HG03442 (cell line): ENCODE measurements at regions not wholly inside any gene's neighbourhood (a gene's known extent, or its start where the extent isn't known, plus 50 kb on each side); places are given as distances from the start of the nearest gene placed in this dataset.
"Not testable (repeated sequence)": the region's sequence is repeated elsewhere in the genome, so short reads cannot be mapped to it uniquely, and the experiment has no call there.

ENCODE experiments used
- ATAC-seq: cut with Tn5 transposase; IDR thresholded peaks from one replicate; pipeline ENCODE4 v1.9.1; 2021; ENCODE audit warnings: mild to moderate bottlenecking, moderate library complexity; ENCODE audit not compliant: unreplicated experiment

DNA sequence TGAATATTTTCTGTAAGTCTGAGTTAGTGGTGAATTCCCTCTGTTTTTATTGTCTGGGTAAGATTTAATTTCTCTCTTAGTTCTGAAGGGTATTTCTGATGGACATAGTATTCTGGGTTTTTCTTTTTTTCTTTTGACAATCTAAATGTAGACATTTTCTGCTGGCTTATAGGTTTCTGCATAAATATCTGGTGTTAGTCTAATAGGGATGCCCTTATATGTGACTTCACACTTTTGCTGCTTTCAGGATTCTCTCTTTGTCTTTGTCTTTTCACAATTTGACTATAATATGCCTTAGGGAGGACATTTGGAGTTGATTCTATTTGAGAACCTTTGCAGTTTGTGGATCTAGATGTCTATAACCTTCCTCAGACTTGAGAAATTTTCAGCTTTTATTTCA lies 667.2 kb downstream of the EPHA7 start:
- ATAC-seq = no peak

- ATAC-seq = no peak
Measured at GRCh38 chr6:92748131-92748530, 671.2 kb downstream of the EPHA7 start.

- ATAC-seq = no peak
Measured at GRCh38 chr6:92737983-92738382, 681.4 kb downstream of the EPHA7 start.

GRCh38 chr6:92723390-92723931 lies 695.9 kb downstream of the EPHA7 start:
- no peak for ATAC-seq

- no peak for ATAC-seq
Measured at GRCh38 chr6:92719773-92720172, 699.6 kb downstream of the EPHA7 start.

DNA sequence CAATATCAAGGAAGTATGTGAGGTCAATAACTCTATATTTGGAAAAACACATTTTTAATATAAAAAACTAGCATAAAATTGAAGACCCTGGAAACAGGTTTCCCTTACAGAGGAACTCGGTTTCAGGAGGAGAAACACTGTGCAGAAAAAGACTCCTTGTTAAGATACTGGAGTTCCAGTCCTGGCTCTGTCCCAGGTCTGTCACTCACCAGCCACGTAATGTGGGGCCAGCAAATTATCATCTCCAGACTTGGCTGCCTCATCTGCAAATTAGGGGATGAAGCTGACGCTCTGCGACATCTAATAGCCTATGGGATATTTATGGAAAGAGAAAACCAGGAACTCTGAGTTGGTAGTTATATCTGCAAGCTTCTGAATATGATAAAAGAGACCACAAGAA lies 702.7 kb downstream of the EPHA7 start:
- ATAC-seq = no peak

DNA sequence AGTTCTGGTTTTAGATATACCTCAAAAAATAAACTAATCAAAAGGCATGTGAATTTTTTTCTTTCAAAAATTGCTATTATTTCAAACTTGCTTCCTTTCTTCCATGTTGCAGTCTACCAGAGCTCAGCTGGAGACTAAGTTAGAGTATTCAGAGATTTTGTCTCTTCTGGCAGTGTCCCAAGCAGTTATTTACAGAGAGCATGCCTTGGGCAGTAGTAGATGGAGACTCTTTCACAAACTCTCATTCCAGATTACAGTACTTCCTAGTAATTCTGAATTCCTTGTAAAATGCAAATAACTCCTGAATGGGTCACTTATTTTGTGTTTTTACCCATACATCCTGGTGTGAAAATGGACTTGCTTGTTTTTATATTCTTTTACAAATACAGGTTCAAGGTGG lies 703.4 kb downstream of the EPHA7 start:
- no peak for ATAC-seq

DNA sequence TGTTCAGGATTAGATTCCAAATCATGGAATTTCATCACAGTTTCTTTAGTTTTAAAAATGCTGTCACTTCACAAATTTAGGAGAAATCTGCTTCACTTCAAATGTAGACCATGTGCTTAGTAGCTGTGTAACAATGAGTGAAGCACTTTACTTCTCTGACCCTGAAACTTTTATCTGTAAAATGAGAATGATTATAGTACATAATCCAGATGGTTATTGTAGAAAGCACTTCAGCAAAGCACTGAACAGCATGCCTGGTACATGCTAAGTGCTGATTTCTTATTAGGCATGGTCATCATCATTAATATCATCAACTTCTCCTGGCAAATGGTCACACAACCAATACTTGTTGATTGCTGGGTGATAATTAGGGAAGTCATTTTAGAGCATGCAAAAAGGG lies 705.0 kb downstream of the EPHA7 start:
- ATAC-seq = no peak

DNA sequence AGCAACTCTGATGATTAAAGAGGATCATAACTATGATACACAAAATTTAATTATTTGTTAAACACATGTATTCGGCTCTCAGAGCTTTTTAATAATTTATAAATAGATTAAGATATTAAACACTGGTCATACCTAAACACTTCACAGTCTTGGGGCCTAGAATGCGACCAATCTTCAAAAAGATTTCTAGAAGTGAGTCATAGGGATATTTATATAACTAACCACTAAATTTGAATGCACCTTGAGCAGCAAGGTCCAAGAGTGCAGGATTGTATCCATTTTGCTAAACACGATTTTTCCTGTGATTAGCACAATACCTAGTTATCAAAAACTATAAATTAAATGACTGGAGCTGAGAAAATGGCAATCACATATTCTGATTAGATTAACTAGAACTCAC lies 709.3 kb downstream of the EPHA7 start:
- ATAC-seq = peak; percentile 92

DNA sequence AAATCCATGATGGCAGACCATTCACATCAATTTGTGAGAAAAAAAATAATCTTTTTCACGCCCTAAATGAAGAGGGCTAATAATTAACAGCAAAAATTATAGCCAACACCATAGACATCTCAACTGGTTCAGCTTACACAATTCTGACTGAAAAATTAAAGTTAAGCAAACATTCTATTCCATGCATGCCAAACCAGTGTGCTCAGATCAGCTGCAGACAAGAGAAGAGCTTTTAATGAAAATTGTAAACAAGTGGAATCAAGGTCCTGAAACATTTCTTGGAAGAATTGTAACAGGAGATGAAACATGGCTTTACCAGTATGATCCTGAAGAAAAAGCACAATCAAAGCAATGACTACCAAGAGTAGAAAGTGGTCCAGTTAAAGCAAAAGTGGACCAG lies 710.4 kb downstream of the EPHA7 start:
- ATAC-seq = no peak

- no peak for ATAC-seq
Measured at GRCh38 chr6:92708270-92708669, 711.1 kb downstream of the EPHA7 start.

GRCh38 chr6:92706976-92707375 lies 712.4 kb downstream of the EPHA7 start:
- no peak for ATAC-seq

DNA sequence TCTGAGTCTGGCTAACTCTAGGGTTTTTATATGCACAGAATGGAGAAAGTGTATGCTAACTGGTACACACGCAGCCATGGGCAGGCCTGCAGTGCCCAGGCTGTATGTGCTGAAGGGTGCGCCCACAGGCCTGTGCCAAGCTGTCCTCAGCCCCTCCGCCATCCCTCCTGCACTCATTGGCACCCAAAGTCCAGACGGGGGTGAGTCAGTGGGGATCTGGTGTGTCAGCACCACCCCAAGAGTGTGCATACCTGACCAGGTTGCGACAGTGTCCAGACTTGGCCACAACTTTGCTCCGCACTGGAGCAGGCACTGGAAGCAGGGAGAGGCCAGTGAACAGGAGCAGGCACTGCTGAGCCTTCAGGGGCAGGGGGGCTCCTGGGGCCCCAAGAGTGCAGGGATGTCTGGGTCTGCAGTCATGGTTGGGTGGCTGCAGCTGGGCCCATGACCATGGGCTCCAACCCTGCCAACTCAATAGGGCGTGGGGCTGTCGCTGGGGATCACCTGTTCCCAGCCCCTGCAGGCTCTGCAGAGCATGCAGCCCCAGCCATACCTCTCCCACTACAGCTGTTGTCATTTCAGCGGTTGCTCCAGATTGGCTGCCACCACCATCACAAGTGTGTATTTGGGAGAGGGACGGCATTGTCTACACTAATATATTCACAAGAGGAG lies 717.8 kb downstream of the EPHA7 start:
- ATAC-seq = no peak

DNA sequence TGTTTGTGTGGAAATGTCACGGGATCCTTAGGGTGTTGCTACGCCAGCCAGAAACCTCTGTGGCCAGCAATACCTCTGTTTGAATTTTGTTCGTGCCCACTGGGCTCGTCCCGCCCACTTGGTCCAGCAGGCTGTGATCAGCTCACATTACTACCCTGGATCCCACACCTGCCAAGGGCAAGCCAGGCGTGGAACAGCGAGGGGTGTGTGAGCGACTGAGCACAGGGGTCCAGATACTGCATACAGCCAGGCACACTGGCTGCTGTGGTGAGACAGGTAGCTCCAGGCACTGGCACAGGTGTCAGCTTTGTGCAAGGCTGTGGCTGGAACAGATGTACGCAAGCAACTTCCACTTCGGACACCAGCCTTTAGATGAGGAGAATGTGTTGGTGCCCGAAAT lies 718.9 kb downstream of the EPHA7 start:
- no peak for ATAC-seq

GRCh38 chr6:92690997-92691599 lies 728.3 kb downstream of the EPHA7 start:
- ATAC-seq = no peak

DNA sequence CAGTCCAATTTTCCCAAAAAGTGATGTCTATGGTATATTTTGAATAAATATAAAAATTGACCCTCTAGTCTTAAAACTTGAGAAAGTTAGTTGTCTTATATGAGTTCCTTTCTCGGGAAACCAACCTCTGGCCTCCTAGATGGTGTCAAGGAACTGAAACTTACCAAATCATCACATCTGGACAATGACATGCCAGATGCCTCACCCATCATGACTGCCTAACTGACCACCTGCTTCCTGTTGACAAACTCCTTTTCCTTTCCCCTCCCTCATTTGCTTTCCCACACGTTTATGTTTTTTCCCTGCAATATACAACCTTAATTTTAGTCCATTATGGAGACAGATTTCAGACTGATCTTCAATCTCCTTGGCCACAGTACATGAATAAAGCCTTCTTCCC lies 731.0 kb downstream of the EPHA7 start:
- no peak for ATAC-seq

DNA sequence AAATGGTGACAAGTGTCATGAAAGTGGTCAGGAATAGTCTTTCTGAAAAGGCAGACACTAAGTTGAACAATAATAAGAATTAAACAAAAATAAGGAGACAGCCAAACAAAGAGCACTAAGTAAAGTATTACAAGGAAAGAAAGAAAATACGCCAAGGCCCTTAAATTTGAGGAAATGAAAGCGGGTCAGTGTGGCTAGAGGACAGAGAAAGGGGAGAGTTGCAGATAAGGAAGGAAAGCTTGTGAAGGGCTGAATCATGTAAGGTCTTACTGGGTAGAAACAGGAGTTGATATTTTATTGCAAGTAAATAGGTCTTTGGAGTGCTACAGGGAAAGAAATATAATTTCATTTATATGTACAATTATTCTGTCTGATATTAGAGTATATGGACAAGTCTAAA lies 732.1 kb downstream of the EPHA7 start:
- no peak for ATAC-seq

- no peak for ATAC-seq
Measured at GRCh38 chr6:92684386-92684785, 735.0 kb downstream of the EPHA7 start.

GRCh38 chr6:92683748-92684147 lies 735.6 kb downstream of the EPHA7 start:
- no peak for ATAC-seq

GRCh38 chr6:92682516-92683398 lies 736.6 kb downstream of the EPHA7 start:
- ATAC-seq = no peak

- no peak for ATAC-seq
Measured at GRCh38 chr6:92681401-92681800, 738.0 kb downstream of the EPHA7 start.

GRCh38 chr6:92671462-92671861 lies 747.9 kb downstream of the EPHA7 start:
- not testable (repeated sequence) for ATAC-seq
